ENCODE measurements at regions not wholly inside any gene's neighbourhood (a gene's known extent, or its start where the extent isn't known, plus 50 kb on each side); places are given as distances from the start of the nearest gene placed in this dataset.
"Not testable (repeated sequence)": the region's sequence is repeated elsewhere in the genome, so short reads cannot be mapped to it uniquely, and the experiment has no call there.

DNA sequence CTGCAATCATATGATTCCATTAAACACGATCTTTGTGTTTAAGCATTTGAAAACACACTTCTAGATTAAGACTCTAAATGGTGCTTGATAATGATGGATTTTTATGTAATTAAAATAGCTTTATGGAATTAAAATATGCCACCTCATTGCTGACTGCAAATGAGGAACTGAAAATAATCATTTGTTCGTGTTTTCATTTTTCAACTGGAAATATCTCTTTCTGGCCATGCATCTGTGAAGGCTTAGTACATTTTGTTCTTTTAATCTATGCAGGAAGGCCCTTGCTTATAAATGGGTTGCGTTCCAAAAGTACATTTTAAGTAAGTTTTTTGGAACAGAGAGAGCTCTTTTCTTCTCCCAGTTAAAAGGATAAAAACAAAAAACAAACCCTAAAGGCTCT, 125.5 kb downstream of the MC4R start:
- no peak overlapping the region for H3K27ac ChIP-seq (ENCODE audit: low read depth, low read length)
- H3K79me1 ChIP-seq (ENCODE audit: low read length) = no peaks in the 10 kb centered on the region
- H3K4me2 ChIP-seq (ENCODE audit: low read length) = no peak overlapping the region
- H2BK15ac ChIP-seq (replicated peaks; ENCODE audit: low read depth) = no peak overlapping the region
- no peak overlapping the region for H3K4ac ChIP-seq (ENCODE audit: low read depth, low read length)
- no peak overlapping the region for H3K4me3 ChIP-seq (ENCODE audit: low read length)
- H3K9ac ChIP-seq (ENCODE audit: low read length) = no peak overlapping the region
- H2BK5ac ChIP-seq (ENCODE audit: low read length) = no peak overlapping the region
- no peaks in the 10 kb centered on the region for H3K4me1 ChIP-seq (ENCODE audit: control insufficient read depth, low read depth, low read length)
- H3K23ac ChIP-seq (ENCODE audit: low read length) = no peak overlapping the region
- WGBS (ENCODE audit: extremely low coverage, insufficient coverage, low lambda C conversion rate) = no CpG with 5 or more reads among the region's 3 CpGs
- H4K8ac ChIP-seq (ENCODE audit: low read depth, low read length) = no peak overlapping the region
- H3K79me2 ChIP-seq (ENCODE audit: control insufficient read depth, insufficient read depth, low read length) = no peaks in the 10 kb centered on the region
- H2AK5ac ChIP-seq (ENCODE audit: low read length) = no peak overlapping the region
- no peak overlapping the region for H3K18ac ChIP-seq (ENCODE audit: low read length)
- no peaks in the 10 kb centered on the region for H3K27me3 ChIP-seq (ENCODE audit: insufficient read depth, low read length, poor library complexity)
- H3K56ac ChIP-seq (ENCODE audit: low read length) = no peak overlapping the region
- H4K5ac ChIP-seq (ENCODE audit: low read length) = no peak overlapping the region
- H3K36me3 ChIP-seq (ENCODE audit: control insufficient read depth, insufficient read depth, low read length) = no peaks in the 10 kb centered on the region
- H2BK120ac ChIP-seq (ENCODE audit: low read depth, low read length) = no peak overlapping the region
- no peak for DNase-seq

DNA sequence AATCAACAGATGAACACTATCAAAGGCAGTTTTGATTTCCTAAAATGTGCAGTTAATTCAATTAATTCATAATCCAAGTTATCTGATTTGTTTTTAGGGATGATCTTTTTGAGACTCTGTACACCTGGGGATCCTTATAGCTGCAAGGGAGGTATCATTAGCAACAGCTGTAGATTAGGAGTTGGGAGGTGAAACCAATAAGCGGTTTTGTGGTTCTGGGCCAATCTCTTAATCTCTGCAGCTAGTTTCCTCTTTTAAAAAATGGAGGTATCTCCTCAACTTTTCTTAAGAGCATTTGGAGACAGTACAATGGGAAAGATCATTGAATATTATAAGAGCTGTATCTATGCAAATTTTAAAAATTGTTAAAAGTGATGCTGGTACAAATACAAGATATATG, 126.0 kb downstream of the MC4R start:
- H3K23ac ChIP-seq (ENCODE audit: low read length) = no peak overlapping the region
- H2BK120ac ChIP-seq (ENCODE audit: low read depth, low read length) = no peak overlapping the region
- H3K27ac ChIP-seq (ENCODE audit: low read depth, low read length) = no peak overlapping the region
- H4K8ac ChIP-seq (ENCODE audit: low read depth, low read length) = no peak overlapping the region
- H3K4me2 ChIP-seq (ENCODE audit: low read length) = no peak overlapping the region
- H3K56ac ChIP-seq (ENCODE audit: low read length) = no peak overlapping the region
- H3K4me1 ChIP-seq (ENCODE audit: control insufficient read depth, low read depth, low read length) = no peaks in the 10 kb centered on the region
- no CpG with 5 or more reads among the region's 1 CpG for WGBS (ENCODE audit: extremely low coverage, insufficient coverage, low lambda C conversion rate)
- no peak overlapping the region for H2BK5ac ChIP-seq (ENCODE audit: low read length)
- H3K4me3 ChIP-seq (ENCODE audit: low read length) = no peak overlapping the region
- no peak overlapping the region for H3K18ac ChIP-seq (ENCODE audit: low read length)
- H3K4ac ChIP-seq (ENCODE audit: low read depth, low read length) = no peak overlapping the region
- H4K5ac ChIP-seq (ENCODE audit: low read length) = no peak overlapping the region
- H3K27me3 ChIP-seq (ENCODE audit: insufficient read depth, low read length, poor library complexity) = no peaks in the 10 kb centered on the region
- no peak overlapping the region for H2BK15ac ChIP-seq (replicated peaks; ENCODE audit: low read depth)
- no peak for DNase-seq
- no peaks in the 10 kb centered on the region for H3K79me1 ChIP-seq (ENCODE audit: low read length)
- no peaks in the 10 kb centered on the region for H3K79me2 ChIP-seq (ENCODE audit: control insufficient read depth, insufficient read depth, low read length)
- H3K9ac ChIP-seq (ENCODE audit: low read length) = no peak overlapping the region
- no peak overlapping the region for H2AK5ac ChIP-seq (ENCODE audit: low read length)
- no peaks in the 10 kb centered on the region for H3K36me3 ChIP-seq (ENCODE audit: control insufficient read depth, insufficient read depth, low read length)

DNA sequence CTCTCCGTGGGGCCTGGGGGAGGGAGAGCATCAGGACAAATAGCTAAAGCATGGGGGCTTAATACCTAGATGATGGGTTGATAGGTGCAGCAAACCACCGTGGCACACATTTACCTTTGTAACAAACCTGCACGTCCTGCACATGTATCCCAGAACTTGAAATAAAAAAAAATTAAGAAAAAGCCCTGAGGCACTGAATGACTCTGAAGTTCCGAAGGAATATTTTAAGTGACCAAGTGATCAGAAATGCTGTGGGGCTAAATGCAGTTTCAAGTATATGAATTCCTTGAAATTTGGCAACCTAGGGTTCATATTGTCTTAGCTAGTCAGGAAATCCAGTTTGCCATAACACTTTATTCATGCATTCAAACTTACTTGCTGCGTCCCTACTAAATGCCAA, 127.5 kb downstream of the MC4R start:
- H3K4ac ChIP-seq (ENCODE audit: low read depth, low read length) = no peak overlapping the region
- H3K4me2 ChIP-seq (ENCODE audit: low read length) = no peak overlapping the region
- H3K79me1 ChIP-seq (ENCODE audit: low read length) = no peaks in the 10 kb centered on the region
- H3K27me3 ChIP-seq (ENCODE audit: insufficient read depth, low read length, poor library complexity) = no peaks in the 10 kb centered on the region
- H3K79me2 ChIP-seq (ENCODE audit: control insufficient read depth, insufficient read depth, low read length) = no peaks in the 10 kb centered on the region
- no peak for DNase-seq
- H2BK120ac ChIP-seq (ENCODE audit: low read depth, low read length) = no peak overlapping the region
- no peak overlapping the region for H3K18ac ChIP-seq (ENCODE audit: low read length)
- H2BK5ac ChIP-seq (ENCODE audit: low read length) = no peak overlapping the region
- H4K8ac ChIP-seq (ENCODE audit: low read depth, low read length) = no peak overlapping the region
- H3K4me3 ChIP-seq (ENCODE audit: low read length) = no peak overlapping the region
- no peaks in the 10 kb centered on the region for H3K36me3 ChIP-seq (ENCODE audit: control insufficient read depth, insufficient read depth, low read length)
- no peak overlapping the region for H3K27ac ChIP-seq (ENCODE audit: low read depth, low read length)
- no peak overlapping the region for H4K5ac ChIP-seq (ENCODE audit: low read length)
- H3K23ac ChIP-seq (ENCODE audit: low read length) = no peak overlapping the region
- no peak overlapping the region for H2BK15ac ChIP-seq (replicated peaks; ENCODE audit: low read depth)
- no peak overlapping the region for H3K56ac ChIP-seq (ENCODE audit: low read length)
- H3K9ac ChIP-seq (ENCODE audit: low read length) = no peak overlapping the region
- no CpG with 5 or more reads among the region's 5 CpGs for WGBS (ENCODE audit: extremely low coverage, insufficient coverage, low lambda C conversion rate)
- H2AK5ac ChIP-seq (ENCODE audit: low read length) = no peak overlapping the region
- no peaks in the 10 kb centered on the region for H3K4me1 ChIP-seq (ENCODE audit: control insufficient read depth, low read depth, low read length)

DNA sequence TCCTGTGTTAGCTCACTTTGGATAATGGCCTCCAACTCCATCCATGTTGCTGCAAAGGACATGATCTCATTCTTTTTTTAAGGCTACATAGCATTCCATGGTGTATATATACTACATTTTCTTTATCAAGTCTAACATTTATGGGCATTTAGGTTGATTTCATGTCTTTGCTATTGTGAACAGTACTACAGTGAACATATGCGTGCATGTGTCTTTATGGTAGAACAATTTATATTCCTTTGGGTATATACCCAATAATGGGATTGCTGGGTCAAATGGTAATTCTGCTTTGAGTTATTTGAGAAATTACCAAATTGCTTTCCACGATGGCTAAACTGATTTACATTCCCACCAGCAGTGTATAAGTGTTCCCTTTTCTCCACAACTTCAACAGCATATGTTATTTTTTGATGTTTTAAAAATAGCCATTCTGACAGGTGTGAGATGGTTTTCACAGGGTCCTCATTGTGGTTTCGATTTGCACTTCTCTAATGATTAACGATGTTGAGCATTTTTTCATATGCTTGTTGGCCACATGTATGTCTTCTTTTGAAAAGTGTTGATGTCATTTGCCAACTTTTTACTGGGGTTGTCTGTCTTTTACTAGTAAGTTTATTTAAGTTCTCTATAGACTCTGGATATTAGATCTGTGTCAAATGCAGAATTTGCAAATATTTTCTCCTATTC, 133.4 kb downstream of the MC4R start:
- not testable (repeated sequence) for H3K4ac ChIP-seq (ENCODE audit: low read depth, low read length); H3K9ac ChIP-seq (ENCODE audit: low read length); H2BK15ac ChIP-seq (replicated peaks; ENCODE audit: low read depth); H3K79me1 ChIP-seq (ENCODE audit: low read length); H2AK5ac ChIP-seq (ENCODE audit: low read length); H3K4me1 ChIP-seq (ENCODE audit: control insufficient read depth, low read depth, low read length); H3K4me2 ChIP-seq (ENCODE audit: low read length); H3K79me2 ChIP-seq (ENCODE audit: control insufficient read depth, insufficient read depth, low read length); H3K4me3 ChIP-seq (ENCODE audit: low read length); DNase-seq; H3K18ac ChIP-seq (ENCODE audit: low read length); H2BK5ac ChIP-seq (ENCODE audit: low read length); H4K5ac ChIP-seq (ENCODE audit: low read length); H2BK120ac ChIP-seq (ENCODE audit: low read depth, low read length); H3K36me3 ChIP-seq (ENCODE audit: control insufficient read depth, insufficient read depth, low read length); H3K23ac ChIP-seq (ENCODE audit: low read length); H3K56ac ChIP-seq (ENCODE audit: low read length); H3K27ac ChIP-seq (ENCODE audit: low read depth, low read length); H4K8ac ChIP-seq (ENCODE audit: low read depth, low read length); H3K27me3 ChIP-seq (ENCODE audit: insufficient read depth, low read length, poor library complexity)
- no CpG with 5 or more reads among the region's 4 CpGs for WGBS (ENCODE audit: extremely low coverage, insufficient coverage, low lambda C conversion rate)

DNA sequence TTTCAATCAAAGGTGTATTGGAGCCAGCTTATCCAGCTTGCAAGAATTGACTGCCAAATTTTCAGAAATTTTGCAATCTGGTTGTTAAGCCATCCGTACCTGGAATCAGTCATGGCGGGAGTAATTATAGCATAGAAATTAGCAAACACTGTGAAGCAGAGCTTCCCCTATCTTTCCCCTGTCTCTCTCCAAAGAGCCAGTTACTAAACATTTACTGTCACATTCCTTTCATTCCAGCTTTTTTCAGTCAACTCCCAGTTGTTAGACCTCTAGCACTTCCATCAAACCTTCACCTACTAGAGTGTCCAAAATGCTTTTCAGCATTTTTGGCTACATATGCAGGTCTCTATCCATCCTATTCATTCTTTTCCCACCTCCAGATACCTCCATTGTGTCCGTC, 137.4 kb downstream of the MC4R start:
- Histone ChIP-seq H2BK15ac (replicated peaks; ENCODE audit: low read depth) (no peak overlapping the region), H3K4ac (ENCODE audit: low read depth, low read length) (no peak overlapping the region), H3K9ac (ENCODE audit: low read length) (no peak overlapping the region), H3K27me3 (ENCODE audit: insufficient read depth, low read length, poor library complexity) (no peaks in the 10 kb centered on the region), H2BK120ac (ENCODE audit: low read depth, low read length) (no peak overlapping the region), H4K8ac (ENCODE audit: low read depth, low read length) (no peak overlapping the region), H3K4me1 (ENCODE audit: control insufficient read depth, low read depth, low read length) (peaks cover 2% of the 10 kb centered on the region), H3K23ac (ENCODE audit: low read length) (no peak overlapping the region), H3K36me3 (ENCODE audit: control insufficient read depth, insufficient read depth, low read length) (no peaks in the 10 kb centered on the region), H4K5ac (ENCODE audit: low read length) (no peak overlapping the region), H3K4me2 (ENCODE audit: low read length) (no peak overlapping the region), H3K79me2 (ENCODE audit: control insufficient read depth, insufficient read depth, low read length) (no peaks in the 10 kb centered on the region), H3K4me3 (ENCODE audit: low read length) (no peak overlapping the region), H3K27ac (ENCODE audit: low read depth, low read length) (no peak overlapping the region), H2AK5ac (ENCODE audit: low read length) (no peak overlapping the region), H3K18ac (ENCODE audit: low read length) (no peak overlapping the region), H3K56ac (ENCODE audit: low read length) (no peak overlapping the region), H3K79me1 (ENCODE audit: low read length) (no peaks in the 10 kb centered on the region), H2BK5ac (ENCODE audit: low read length) (no peak overlapping the region)
- WGBS (ENCODE audit: extremely low coverage, insufficient coverage, low lambda C conversion rate) = no CpG with 5 or more reads among the region's 3 CpGs
- DNase-seq = peak; percentile 54

DNA sequence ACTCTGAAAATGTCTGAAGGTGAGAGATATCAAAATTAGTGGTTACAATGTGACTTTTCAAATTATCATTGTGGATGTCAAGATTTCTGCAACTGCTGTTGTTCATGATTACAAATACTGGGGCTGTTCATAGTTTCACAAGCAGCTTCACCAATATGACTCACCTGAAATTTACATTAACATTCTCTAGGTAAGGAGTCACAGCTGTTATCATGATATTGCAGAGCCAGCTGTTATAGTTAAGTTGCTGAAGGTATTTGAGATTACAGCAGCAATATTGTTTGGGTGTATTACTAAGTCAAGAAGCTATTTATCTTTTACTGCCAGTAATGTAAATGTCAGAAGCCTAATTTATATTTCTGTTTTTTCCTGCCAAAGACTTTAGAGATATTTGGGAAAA, 140.0 kb downstream of the MC4R start:
- H4K8ac ChIP-seq (ENCODE audit: low read depth, low read length) = no peak overlapping the region
- no peak overlapping the region for H3K4me2 ChIP-seq (ENCODE audit: low read length)
- H3K79me2 ChIP-seq (ENCODE audit: control insufficient read depth, insufficient read depth, low read length) = no peaks in the 10 kb centered on the region
- DNase-seq = peak; percentile 74
- no peaks in the 10 kb centered on the region for H3K27me3 ChIP-seq (ENCODE audit: insufficient read depth, low read length, poor library complexity)
- H3K79me1 ChIP-seq (ENCODE audit: low read length) = no peaks in the 10 kb centered on the region
- no peak overlapping the region for H2BK15ac ChIP-seq (replicated peaks; ENCODE audit: low read depth)
- H3K4me3 ChIP-seq (ENCODE audit: low read length) = no peak overlapping the region
- H3K4me1 ChIP-seq (ENCODE audit: control insufficient read depth, low read depth, low read length) = peaks cover 2% of the 10 kb centered on the region
- H3K36me3 ChIP-seq (ENCODE audit: control insufficient read depth, insufficient read depth, low read length) = no peaks in the 10 kb centered on the region
- H2AK5ac ChIP-seq (ENCODE audit: low read length) = no peak overlapping the region
- H2BK5ac ChIP-seq (ENCODE audit: low read length) = no peak overlapping the region
- no peak overlapping the region for H3K18ac ChIP-seq (ENCODE audit: low read length)
- H4K5ac ChIP-seq (ENCODE audit: low read length) = no peak overlapping the region
- no peak overlapping the region for H3K4ac ChIP-seq (ENCODE audit: low read depth, low read length)
- no peak overlapping the region for H3K27ac ChIP-seq (ENCODE audit: low read depth, low read length)
- H3K23ac ChIP-seq (ENCODE audit: low read length) = no peak overlapping the region
- no peak overlapping the region for H2BK120ac ChIP-seq (ENCODE audit: low read depth, low read length)
- no peak overlapping the region for H3K56ac ChIP-seq (ENCODE audit: low read length)
- no peak overlapping the region for H3K9ac ChIP-seq (ENCODE audit: low read length)
